HEK293 (cell line): ENCODE measurements at regions not wholly inside any gene's neighbourhood (a gene's known extent, or its start where the extent isn't known, plus 50 kb on each side); places are given as distances from the start of the nearest gene placed in this dataset.

Experiments
- CTCF ChIA-PET: fragments of 350-600 bp; formaldehyde crosslinking; extraction: SDS; loops from one replicate; lab custom pipeline; 2021; ENCODE audit warnings: antibody characterized with exemption; lab: Yijun Ruan, JAX
- POLR2A ChIA-PET: fragments of 300-600 bp; formaldehyde crosslinking; extraction: SDS; loops from one replicate; lab custom pipeline; 2020; ENCODE audit warnings: antibody characterized with exemption, inconsistent platforms; lab: Yijun Ruan, JAX
- H3K27ac ChIP-seq: fragments of 200-500 bp; sonication (Bioruptor generic); 2 replicates; pipeline ENCODE4 v1.5.1; 2014; ENCODE audit warnings: low read depth, low read length, control low read depth, inconsistent platforms; ENCODE audit errors: extremely low read depth
- H3K36me3 ChIP-seq, 2 experiments: fragments of 200-500 bp in 1 of 2; sonication (Bioruptor generic) in 1 of 2; 1 replicate in 1 of 2; 2 replicates in 1 of 2; pipeline ENCODE4 v1.5.1; 2014 to 2017; ENCODE audit warnings: inconsistent platforms in 2 of 2, low read length in 2 of 2; ENCODE audit not compliant: control insufficient read depth in 2 of 2, insufficient read depth in 1 of 2
- H3K4me1 ChIP-seq: fragments of 200-500 bp; sonication (Bioruptor generic); 2 replicates; pipeline ENCODE4 v1.5.1; 2014; ENCODE audit warnings: mild to moderate bottlenecking, low read length, inconsistent platforms; ENCODE audit not compliant: control insufficient read depth, insufficient read depth
- H3K4me3 ChIP-seq: 2 replicates; pipeline ENCODE4 v1.5.1; 2011; ENCODE audit warnings: low read depth, mild to moderate bottlenecking, control low read depth, low read length, moderate library complexity
- H3K9me3 ChIP-seq: fragments of 200-500 bp; sonication (Bioruptor generic); 2 replicates; pipeline ENCODE4 v1.5.1; 2014; ENCODE audit warnings: low read depth, low read length, inconsistent platforms; ENCODE audit not compliant: control insufficient read depth, insufficient read depth
- KLF1 ChIP-seq: fragments of 450-650 bp; formaldehyde crosslinking; IDR thresholded peaks from 2 replicates; pipeline ENCODE4 v1.5.1; 2016; ENCODE audit warnings: missing biosample characterization, missing genetic modification characterization
- KLF9 ChIP-seq: fragments of 450-650 bp; formaldehyde crosslinking; IDR thresholded peaks from 2 replicates; pipeline ENCODE4 v1.5.1; 2016; ENCODE audit warnings: missing biosample characterization, missing genetic modification characterization, low read depth
- MEIS1 ChIP-seq: sonication (generic); formaldehyde crosslinking; IDR thresholded peaks from 2 replicates; pipeline ENCODE4 v1.8.1; 2022; ENCODE audit warnings: missing genetic modification reagents, mild to moderate bottlenecking, borderline replicate concordance
- PRDM1 ChIP-seq: fragments of 450-650 bp; formaldehyde crosslinking; IDR thresholded peaks from 2 replicates; pipeline ENCODE4; 2016; ENCODE audit warnings: missing biosample characterization, missing genetic modification characterization
- REST ChIP-seq: fragments of 450-650 bp; formaldehyde crosslinking; IDR thresholded peaks from 2 replicates; pipeline ENCODE4 v1.5.1; 2016; ENCODE audit warnings: missing biosample characterization, missing genetic modification characterization
- SCRT1 ChIP-seq: fragments of 450-650 bp; formaldehyde crosslinking; IDR thresholded peaks from 2 replicates; pipeline ENCODE4 v1.5.1; 2016; ENCODE audit warnings: missing biosample characterization, missing genetic modification characterization, borderline replicate concordance
- ZNF10 ChIP-seq: fragments of 450-650 bp; formaldehyde crosslinking; IDR thresholded peaks from 2 replicates; pipeline ENCODE4 v1.5.1; 2017; ENCODE audit warnings: missing biosample characterization, missing genetic modification characterization
- ZNF138 ChIP-seq: fragments of 450-650 bp; formaldehyde crosslinking; IDR thresholded peaks from 2 replicates; pipeline ENCODE4 v1.5.1; 2016; ENCODE audit warnings: missing biosample characterization, missing genetic modification characterization, borderline replicate concordance
- ZNF140 ChIP-seq: fragments of 450-650 bp; formaldehyde crosslinking; IDR thresholded peaks from 2 replicates; pipeline ENCODE4 v1.5.1; 2016; ENCODE audit warnings: missing biosample characterization, missing genetic modification characterization
- ZNF16 ChIP-seq: fragments of 450-650 bp; formaldehyde crosslinking; IDR thresholded peaks from 2 replicates; pipeline ENCODE4 v1.5.1; 2016; ENCODE audit warnings: low read depth, missing biosample characterization, missing genetic modification characterization
- ZNF19 ChIP-seq: fragments of 450-650 bp; formaldehyde crosslinking; IDR thresholded peaks from 2 replicates; pipeline ENCODE4; 2016; ENCODE audit warnings: missing biosample characterization, missing genetic modification characterization, low read depth
- ZNF214 ChIP-seq: fragments of 450-650 bp; formaldehyde crosslinking; IDR thresholded peaks from 2 replicates; pipeline ENCODE4 v1.5.1; 2017; ENCODE audit warnings: missing biosample characterization, mild to moderate bottlenecking, missing genetic modification characterization, borderline replicate concordance
- ZNF223 ChIP-seq: fragments of 450-650 bp; formaldehyde crosslinking; IDR thresholded peaks from 2 replicates; pipeline ENCODE4 v1.5.1; 2016; ENCODE audit warnings: missing biosample characterization, missing genetic modification characterization
- ZNF335 ChIP-seq: fragments of 450-650 bp; formaldehyde crosslinking; conservative IDR thresholded peaks from 2 replicates; pipeline ENCODE4 v1.5.1; 2016; ENCODE audit warnings: missing biosample characterization, missing genetic modification characterization
- ZNF366 ChIP-seq: fragments of 450-650 bp; formaldehyde crosslinking; conservative IDR thresholded peaks from 2 replicates; pipeline ENCODE4 v1.5.1; 2016; ENCODE audit warnings: missing biosample characterization, missing genetic modification characterization
- ZNF473 ChIP-seq: fragments of 450-650 bp; formaldehyde crosslinking; IDR thresholded peaks from 2 replicates; pipeline ENCODE4 v1.5.1; 2017; ENCODE audit warnings: missing biosample characterization, missing genetic modification characterization
- ZNF510 ChIP-seq: fragments of 450-650 bp; formaldehyde crosslinking; IDR thresholded peaks from 2 replicates; pipeline ENCODE4 v1.5.1; 2018; ENCODE audit warnings: mild to moderate bottlenecking, missing genetic modification characterization, missing biosample characterization; ENCODE audit not compliant: insufficient replicate concordance
- ZNF513 ChIP-seq: fragments of 450-650 bp; IDR thresholded peaks from 2 replicates; pipeline ENCODE4 v1.5.1; 2018; ENCODE audit warnings: missing biosample characterization, missing genetic modification characterization
- ZNF664 ChIP-seq: fragments of 450-650 bp; formaldehyde crosslinking; IDR thresholded peaks from 2 replicates; pipeline ENCODE4 v1.5.1; 2016; ENCODE audit warnings: missing biosample characterization, missing genetic modification characterization
- ZNF670 ChIP-seq: fragments of 450-650 bp; formaldehyde crosslinking; IDR thresholded peaks from 2 replicates; pipeline ENCODE4 v1.5.1; 2016; ENCODE audit warnings: missing biosample characterization, missing genetic modification characterization, low read depth
- ZNF791 ChIP-seq: fragments of 450-650 bp; formaldehyde crosslinking; IDR thresholded peaks from 2 replicates; pipeline ENCODE4 v1.5.1; 2016; ENCODE audit warnings: missing biosample characterization, missing genetic modification characterization
- ZSCAN30 ChIP-seq: fragments of 450-650 bp; IDR thresholded peaks from 2 replicates; pipeline ENCODE4 v1.5.1; 2018; ENCODE audit warnings: missing biosample characterization, mild to moderate bottlenecking, missing genetic modification characterization, moderate library complexity
- TF ChIP-seq, protein P1 (sequence below): fragments of 450-650 bp; formaldehyde crosslinking; IDR thresholded peaks from 2 replicates; pipeline ENCODE4 v1.5.1; 2016; ENCODE audit warnings: missing biosample characterization, missing genetic modification characterization
- TF ChIP-seq, protein P2 (sequence below): fragments of 450-650 bp; formaldehyde crosslinking; IDR thresholded peaks from 2 replicates; pipeline ENCODE4; 2016; ENCODE audit warnings: missing biosample characterization, missing genetic modification characterization
- TF ChIP-seq, protein P3 (sequence below): fragments of 450-650 bp; formaldehyde crosslinking; IDR thresholded peaks from 2 replicates; pipeline ENCODE4 v1.5.1; 2016; ENCODE audit warnings: missing biosample characterization, missing genetic modification characterization

- TF ChIP-seq REST (no peak), ZNF664 (tag by site-specific recombination) (no peak), KLF1 (tag by site-specific recombination) (no peak)
- TF ChIP-seq, protein P1, sequence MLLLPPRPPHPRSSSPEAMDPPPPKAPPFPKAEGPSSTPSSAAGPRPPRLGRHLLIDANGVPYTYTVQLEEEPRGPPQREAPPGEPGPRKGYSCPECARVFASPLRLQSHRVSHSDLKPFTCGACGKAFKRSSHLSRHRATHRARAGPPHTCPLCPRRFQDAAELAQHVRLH: no peak
These were observed 484.0 kb upstream of the TGFBR2 start (continued) for GRCh38 chr3:30122359-30122758.

DNA sequence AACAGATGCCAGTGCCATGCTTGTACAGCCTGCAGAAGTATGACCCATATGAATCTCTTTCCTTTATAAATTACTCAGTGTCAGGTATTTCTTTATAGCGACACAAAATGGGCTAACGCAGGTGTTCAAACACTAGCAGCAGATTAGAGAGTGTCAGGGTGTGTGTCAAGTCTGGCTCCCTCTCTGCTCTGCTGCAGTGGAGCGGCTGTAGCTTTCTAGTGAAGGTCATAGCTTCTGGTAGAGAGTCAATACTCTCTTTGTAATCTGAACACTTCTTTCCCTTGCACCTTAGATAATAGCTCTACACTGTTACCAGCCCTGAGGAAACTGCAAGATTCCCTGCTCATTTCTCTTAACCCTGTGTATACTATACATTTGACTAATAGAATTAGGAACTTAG, 483.2 kb upstream of the TGFBR2 start:
- TF ChIP-seq ZNF473 (no peak), ZNF670 (tag by site-specific recombination) (no peak), ZNF223 (no peak), ZNF513 (tag by site-specific recombination) (no peak), ZNF510 (no peak), ZNF138 (no peak)
- TF ChIP-seq, protein P2, sequence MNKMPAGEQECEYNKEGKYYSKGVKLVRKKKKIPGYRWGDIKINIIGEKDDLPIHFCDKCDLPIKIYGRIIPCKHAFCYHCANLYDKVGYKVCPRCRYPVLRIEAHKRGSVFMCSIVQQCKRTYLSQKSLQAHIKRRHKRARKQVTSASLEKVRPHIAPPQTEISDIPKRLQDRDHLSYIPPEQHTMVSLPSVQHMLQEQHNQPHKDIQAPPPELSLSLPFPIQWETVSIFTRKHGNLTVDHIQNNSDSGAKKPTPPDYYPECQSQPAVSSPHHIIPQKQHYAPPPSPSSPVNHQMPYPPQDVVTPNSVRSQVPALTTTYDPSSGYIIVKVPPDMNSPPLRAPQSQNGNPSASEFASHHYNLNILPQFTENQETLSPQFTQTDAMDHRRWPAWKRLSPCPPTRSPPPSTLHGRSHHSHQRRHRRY (tag by site-specific recombination): no peak
- TF ChIP-seq, protein P3, sequence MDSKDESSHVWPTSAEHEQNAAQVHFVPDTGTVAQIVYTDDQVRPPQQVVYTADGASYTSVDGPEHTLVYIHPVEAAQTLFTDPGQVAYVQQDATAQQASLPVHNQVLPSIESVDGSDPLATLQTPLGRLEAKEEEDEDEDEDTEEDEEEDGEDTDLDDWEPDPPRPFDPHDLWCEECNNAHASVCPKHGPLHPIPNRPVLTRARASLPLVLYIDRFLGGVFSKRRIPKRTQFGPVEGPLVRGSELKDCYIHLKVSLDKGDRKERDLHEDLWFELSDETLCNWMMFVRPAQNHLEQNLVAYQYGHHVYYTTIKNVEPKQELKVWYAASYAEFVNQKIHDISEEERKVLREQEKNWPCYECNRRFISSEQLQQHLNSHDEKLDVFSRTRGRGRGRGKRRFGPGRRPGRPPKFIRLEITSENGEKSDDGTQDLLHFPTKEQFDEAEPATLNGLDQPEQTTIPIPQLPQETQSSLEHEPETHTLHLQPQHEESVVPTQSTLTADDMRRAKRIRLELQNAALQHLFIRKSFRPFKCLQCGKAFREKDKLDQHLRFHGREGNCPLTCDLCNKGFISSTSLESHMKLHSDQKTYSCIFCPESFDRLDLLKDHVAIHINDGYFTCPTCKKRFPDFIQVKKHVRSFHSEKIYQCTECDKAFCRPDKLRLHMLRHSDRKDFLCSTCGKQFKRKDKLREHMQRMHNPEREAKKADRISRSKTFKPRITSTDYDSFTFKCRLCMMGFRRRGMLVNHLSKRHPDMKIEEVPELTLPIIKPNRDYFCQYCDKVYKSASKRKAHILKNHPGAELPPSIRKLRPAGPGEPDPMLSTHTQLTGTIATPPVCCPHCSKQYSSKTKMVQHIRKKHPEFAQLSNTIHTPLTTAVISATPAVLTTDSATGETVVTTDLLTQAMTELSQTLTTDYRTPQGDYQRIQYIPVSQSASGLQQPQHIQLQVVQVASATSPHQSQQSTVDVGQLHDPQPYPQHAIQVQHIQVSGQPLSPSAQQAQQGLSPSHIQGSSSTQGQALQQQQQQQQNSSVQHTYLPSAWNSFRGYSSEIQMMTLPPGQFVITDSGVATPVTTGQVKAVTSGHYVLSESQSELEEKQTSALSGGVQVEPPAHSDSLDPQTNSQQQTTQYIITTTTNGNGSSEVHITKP (tag by site-specific recombination): no peak
- H3K4me1 ChIP-seq: no peaks in the 10 kb centered on the region
- H3K27ac ChIP-seq: no peak overlapping the region
- POLR2A ChIA-PET: no interaction called here
- no peak overlapping the region for H3K4me3 ChIP-seq
- H3K9me3 ChIP-seq: no peaks in the 10 kb centered on the region
- H3K36me3 ChIP-seq: no peaks in the 10 kb centered on the region
- CTCF ChIA-PET: interaction anchor here (0.6 kb wide), 1 partner anchor 628 kb away, joined by 3 read pairs; no protein-coding TSS in a partner anchor

DNA sequence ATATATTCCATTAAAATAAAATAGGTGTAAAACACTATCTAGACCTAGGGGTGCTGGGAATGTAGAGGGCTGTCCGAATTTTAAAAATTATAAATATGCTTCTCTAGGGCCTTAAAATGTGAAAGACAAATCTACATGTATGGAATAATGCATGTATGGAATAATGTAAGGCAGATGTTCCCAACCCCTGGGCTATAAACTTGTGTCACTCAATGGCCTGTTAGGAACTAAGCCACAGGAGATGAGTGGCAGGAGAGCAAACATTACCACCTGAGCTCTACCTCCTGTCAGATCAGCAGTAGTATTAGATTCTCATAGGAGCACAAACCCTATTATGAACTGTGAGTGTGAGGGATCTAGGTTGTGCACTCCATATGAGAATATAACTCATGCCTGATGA, 482.6 kb upstream of the TGFBR2 start:
- ChIA-PET POLR2A (no interaction called here), CTCF (no interaction called here)
- Histone ChIP-seq H3K9me3 (no peaks in the 10 kb centered on the region), H3K4me3 (no peak overlapping the region), H3K27ac (no peak overlapping the region), H3K36me3 (no peaks in the 10 kb centered on the region), H3K4me1 (no peaks in the 10 kb centered on the region)
- TF ChIP-seq ZNF19 (tag by site-specific recombination): no peak
- no peak for TF ChIP-seq MEIS1 (CRISPR knock-in tag)
- TF ChIP-seq ZNF138: no peak
- no peak for TF ChIP-seq ZSCAN30 (tag by site-specific recombination)
- TF ChIP-seq ZNF366 (tag by site-specific recombination): no peak
- no peak for TF ChIP-seq ZNF791 (tag by site-specific recombination)
- no peak for TF ChIP-seq ZNF10
- no peak for TF ChIP-seq ZNF214 (tag by site-specific recombination)
- no peak for TF ChIP-seq PRDM1 (tag by site-specific recombination)
- TF ChIP-seq KLF9 (tag by site-specific recombination): no peak
- TF ChIP-seq ZNF16 (tag by site-specific recombination): no peak
- TF ChIP-seq ZNF140 (tag by site-specific recombination): no peak
- no peak for TF ChIP-seq ZNF335 (tag by site-specific recombination)
- no peak for TF ChIP-seq SCRT1
